Hepatocyte (in vitro differentiated cells): ENCODE measurements at regions not wholly inside any gene's neighbourhood (a gene's known extent, or its start where the extent isn't known, plus 50 kb on each side); places are given as distances from the start of the nearest gene placed in this dataset.

ENCODE experiments used
- DNase-seq: peaks from one replicate; pipeline ENCODE4 v3.0.0-alpha.2; 2016; ENCODE audit warnings: low spot score
- H2AFZ ChIP-seq: fragments of 200-600 bp; sonication (generic); 2 replicates; pipeline ENCODE4 v1.6.0; 2016; ENCODE audit warnings: antibody characterized with exemption, mild to moderate bottlenecking
- H3K27ac ChIP-seq: fragments of 200-600 bp; sonication (generic); 2 replicates; pipeline ENCODE4 v1.5.1; 2016; ENCODE audit warnings: mild to moderate bottlenecking
- H3K27me3 ChIP-seq: fragments of 200-600 bp; sonication (generic); 2 replicates; pipeline ENCODE4 v1.6.1; 2016
- H3K36me3 ChIP-seq: fragments of 200-600 bp; sonication (generic); replicated peaks from 2 replicates; pipeline ENCODE4 v1.5.1; 2016; ENCODE audit warnings: low read depth; ENCODE audit not compliant: insufficient read depth
- H3K4me1 ChIP-seq: fragments of 200-600 bp; sonication (generic); 2 replicates; pipeline ENCODE4 v1.5.1; 2016; ENCODE audit warnings: mild to moderate bottlenecking, moderate library complexity; ENCODE audit not compliant: insufficient read depth
- H3K4me2 ChIP-seq: fragments of 200-600 bp; sonication (generic); 2 replicates; pipeline ENCODE4 v1.6.0; 2016
- H3K4me3 ChIP-seq: fragments of 200-600 bp; sonication (generic); 2 replicates; pipeline ENCODE4 v1.5.1; 2016; ENCODE audit warnings: mild to moderate bottlenecking
- H3K79me2 ChIP-seq: fragments of 200-600 bp; sonication (generic); 2 replicates; pipeline ENCODE4 v1.6.0; 2017; ENCODE audit warnings: mild to moderate bottlenecking
- H3K9me2 ChIP-seq: fragments of 200-600 bp; sonication (generic); replicated peaks from 2 replicates; pipeline ENCODE4 v1.6.0; 2017; ENCODE audit warnings: mild to moderate bottlenecking; ENCODE audit not compliant: insufficient read depth
- H3K9me3 ChIP-seq: fragments of 200-600 bp; sonication (generic); 2 replicates; pipeline ENCODE4 v1.5.1; 2016; ENCODE audit warnings: low read depth, mild to moderate bottlenecking
- H4K20me1 ChIP-seq: fragments of 200-600 bp; sonication (generic); 2 replicates; pipeline ENCODE4 v1.6.0; 2016; ENCODE audit warnings: mild to moderate bottlenecking; ENCODE audit not compliant: insufficient read depth, poor library complexity, severe bottlenecking
- CTCF ChIP-seq: fragments of 200-600 bp; sonication (generic); IDR thresholded peaks from 2 replicates; pipeline ENCODE4 v1.5.1; 2016; ENCODE audit warnings: antibody characterized with exemption, mild to moderate bottlenecking; ENCODE audit not compliant: poor library complexity
- EZH2 ChIP-seq: fragments of 200-600 bp; sonication (generic); IDR thresholded peaks from 2 replicates; pipeline ENCODE4 v1.6.1; 2016; ENCODE audit warnings: antibody characterized with exemption, mild to moderate bottlenecking, borderline replicate concordance
- EZH2phosphoT487 ChIP-seq: fragments of 200-600 bp; sonication (generic); IDR thresholded peaks from one replicate; pipeline ENCODE4 v1.6.1; 2018; ENCODE audit warnings: antibody characterized with exemption, mild to moderate bottlenecking, low read depth, moderate library complexity; ENCODE audit not compliant: unreplicated experiment, severe bottlenecking
- WGBS: methylation state at CpG from one replicate; pipeline ENCODE4 v1.1.6; 2016; ENCODE audit warnings: low lambda C conversion rate; ENCODE audit errors: missing lambda C conversion rate; 5-methylcytosine and 5-hydroxymethylcytosine counted together

- no peak overlapping the region for H3K4me2 ChIP-seq
- TF ChIP-seq CTCF (no peak), EZH2 (no peak), EZH2phosphoT487 (no peak)
- no peaks in the 10 kb centered on the region for H3K36me3 ChIP-seq
- WGBS: 100% methylated on average over 2 of the region's 2 CpGs
- no peak overlapping the region for H2AFZ ChIP-seq
- no peaks in the 10 kb centered on the region for H3K27me3 ChIP-seq
- no peaks in the 10 kb centered on the region for H3K9me3 ChIP-seq
- H3K79me2 ChIP-seq: no peaks in the 10 kb centered on the region
- H3K9me2 ChIP-seq: no peaks in the 10 kb centered on the region
- H3K4me1 ChIP-seq: peaks cover 5% of the 10 kb centered on the region
- H3K4me3 ChIP-seq: no peak overlapping the region
- H3K27ac ChIP-seq: no peak overlapping the region
- no peak for DNase-seq
- H4K20me1 ChIP-seq: no peaks in the 10 kb centered on the region
Measured at GRCh38 chr1:208684192-208684591, 440.0 kb upstream of the PLXNA2 start.

DNA sequence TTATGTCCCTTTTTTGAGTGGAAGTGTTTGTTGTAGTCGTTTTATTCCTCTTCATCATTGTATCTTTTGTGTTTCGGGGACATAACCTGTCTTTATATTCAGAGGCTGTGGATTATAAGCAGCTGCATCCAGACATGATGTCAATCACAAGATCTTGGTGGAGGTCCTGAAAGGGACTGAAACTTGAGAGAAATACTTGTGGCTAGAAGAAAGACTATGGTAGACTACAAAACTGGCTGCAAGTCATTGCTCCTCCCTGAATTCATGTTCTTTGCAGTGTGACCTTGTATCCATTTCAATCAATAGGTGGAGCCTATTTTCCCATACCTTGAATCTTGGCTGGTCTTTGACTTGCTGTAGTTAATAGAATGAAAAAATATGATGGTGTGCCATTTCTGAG lies 442.4 kb upstream of the PLXNA2 start:
- H3K4me1 ChIP-seq: peaks cover 11% of the 10 kb centered on the region
- no peak overlapping the region for H2AFZ ChIP-seq
- no peaks in the 10 kb centered on the region for H3K9me2 ChIP-seq
- no peak overlapping the region for H3K4me3 ChIP-seq
- no peak overlapping the region for H3K4me2 ChIP-seq
- no peaks in the 10 kb centered on the region for H4K20me1 ChIP-seq
- no peak for TF ChIP-seq CTCF
- no peak for TF ChIP-seq EZH2
- no peak for TF ChIP-seq EZH2phosphoT487
- no peaks in the 10 kb centered on the region for H3K79me2 ChIP-seq
- no peaks in the 10 kb centered on the region for H3K36me3 ChIP-seq
- DNase-seq: no peak
- H3K27me3 ChIP-seq: no peaks in the 10 kb centered on the region
- H3K9me3 ChIP-seq: no peaks in the 10 kb centered on the region
- H3K27ac ChIP-seq: no peak overlapping the region
- 97% methylated on average over 2 of the region's 2 CpGs for WGBS

GRCh38 chr1:208688656-208689315 lies 444.6 kb upstream of the PLXNA2 start:
- Histone ChIP-seq H3K27ac (peak overlapping the region; percentile 8), H3K9me2 (no peaks in the 10 kb centered on the region), H3K9me3 (no peaks in the 10 kb centered on the region), H2AFZ (no peak overlapping the region), H3K4me1 (peaks cover 11% of the 10 kb centered on the region), H4K20me1 (no peaks in the 10 kb centered on the region), H3K4me3 (no peak overlapping the region), H3K36me3 (no peaks in the 10 kb centered on the region), H3K27me3 (no peaks in the 10 kb centered on the region), H3K4me2 (no peak overlapping the region), H3K79me2 (no peaks in the 10 kb centered on the region)
- TF ChIP-seq CTCF (no peak), EZH2 (no peak), EZH2phosphoT487 (no peak)
- 91% methylated on average over 2 of the region's 2 CpGs for WGBS
- DNase-seq: no peak

GRCh38 chr1:208691012-208691411 lies 446.8 kb upstream of the PLXNA2 start:
- H3K4me2 ChIP-seq: no peak overlapping the region
- 45% methylated on average over 3 of the region's 3 CpGs for WGBS
- no peak overlapping the region for H3K4me3 ChIP-seq
- peaks cover 11% of the 10 kb centered on the region for H3K4me1 ChIP-seq
- no peaks in the 10 kb centered on the region for H3K9me2 ChIP-seq
- no peak for DNase-seq
- H3K79me2 ChIP-seq: no peaks in the 10 kb centered on the region
- H3K27ac ChIP-seq: no peak overlapping the region
- TF ChIP-seq EZH2: no peak
- no peak for TF ChIP-seq CTCF
- no peak for TF ChIP-seq EZH2phosphoT487
- no peaks in the 10 kb centered on the region for H3K27me3 ChIP-seq
- no peak overlapping the region for H2AFZ ChIP-seq
- no peaks in the 10 kb centered on the region for H3K9me3 ChIP-seq
- H3K36me3 ChIP-seq: no peaks in the 10 kb centered on the region
- no peaks in the 10 kb centered on the region for H4K20me1 ChIP-seq
